HEK293 (cell line): ENCODE measurements at regions not wholly inside any gene's neighbourhood (a gene's known extent, or its start where the extent isn't known, plus 50 kb on each side); places are given as distances from the start of the nearest gene placed in this dataset.

Experiments used
- CTCF ChIA-PET: fragments of 350-600 bp; formaldehyde crosslinking; extraction: SDS; loops from one replicate; lab custom pipeline; 2021; ENCODE audit warnings: antibody characterized with exemption; lab: Yijun Ruan, JAX
- POLR2A ChIA-PET: fragments of 300-600 bp; formaldehyde crosslinking; extraction: SDS; loops from one replicate; lab custom pipeline; 2020; ENCODE audit warnings: antibody characterized with exemption, inconsistent platforms; lab: Yijun Ruan, JAX
- H3K27ac ChIP-seq: fragments of 200-500 bp; sonication (Bioruptor generic); 2 replicates; pipeline ENCODE4 v1.5.1; 2014; ENCODE audit warnings: low read depth, low read length, control low read depth, inconsistent platforms; ENCODE audit errors: extremely low read depth
- H3K36me3 ChIP-seq, 2 experiments: fragments of 200-500 bp in 1 of 2; sonication (Bioruptor generic) in 1 of 2; 1 replicate in 1 of 2; 2 replicates in 1 of 2; pipeline ENCODE4 v1.5.1; 2014 to 2017; ENCODE audit warnings: inconsistent platforms in 2 of 2, low read length in 2 of 2; ENCODE audit not compliant: control insufficient read depth in 2 of 2, insufficient read depth in 1 of 2
- H3K4me1 ChIP-seq: fragments of 200-500 bp; sonication (Bioruptor generic); 2 replicates; pipeline ENCODE4 v1.5.1; 2014; ENCODE audit warnings: mild to moderate bottlenecking, low read length, inconsistent platforms; ENCODE audit not compliant: control insufficient read depth, insufficient read depth
- H3K4me3 ChIP-seq: 2 replicates; pipeline ENCODE4 v1.5.1; 2011; ENCODE audit warnings: low read depth, mild to moderate bottlenecking, control low read depth, low read length, moderate library complexity
- H3K9me3 ChIP-seq: fragments of 200-500 bp; sonication (Bioruptor generic); 2 replicates; pipeline ENCODE4 v1.5.1; 2014; ENCODE audit warnings: low read depth, low read length, inconsistent platforms; ENCODE audit not compliant: control insufficient read depth, insufficient read depth
- BCL11A ChIP-seq: fragments of 450-650 bp; formaldehyde crosslinking; IDR thresholded peaks from 2 replicates; pipeline ENCODE4 v1.5.1; 2016; ENCODE audit warnings: low read depth, missing biosample characterization, missing genetic modification characterization
- KLF10 ChIP-seq: fragments of 450-650 bp; IDR thresholded peaks from 2 replicates; pipeline ENCODE4 v1.5.1; 2018; ENCODE audit warnings: missing biosample characterization, mild to moderate bottlenecking, missing genetic modification characterization
- KLF16 ChIP-seq: fragments of 450-650 bp; formaldehyde crosslinking; IDR thresholded peaks from 2 replicates; pipeline ENCODE4 v1.5.1; 2017; ENCODE audit warnings: missing biosample characterization, missing genetic modification characterization
- KLF17 ChIP-seq: fragments of 450-650 bp; formaldehyde crosslinking; IDR thresholded peaks from 2 replicates; pipeline ENCODE4 v1.5.1; 2016; ENCODE audit warnings: missing biosample characterization, missing genetic modification characterization
- KLF9 ChIP-seq: fragments of 450-650 bp; formaldehyde crosslinking; IDR thresholded peaks from 2 replicates; pipeline ENCODE4 v1.5.1; 2016; ENCODE audit warnings: missing biosample characterization, missing genetic modification characterization, low read depth
- OVOL3 ChIP-seq: fragments of 450-650 bp; formaldehyde crosslinking; IDR thresholded peaks from 2 replicates; pipeline ENCODE4 v1.5.1; 2016; ENCODE audit warnings: missing biosample characterization, missing genetic modification characterization
- PATZ1 ChIP-seq: fragments of 450-650 bp; formaldehyde crosslinking; IDR thresholded peaks from 2 replicates; pipeline ENCODE4 v1.5.1; 2016; ENCODE audit warnings: missing biosample characterization, missing genetic modification characterization
- REPIN1 ChIP-seq: fragments of 450-650 bp; formaldehyde crosslinking; IDR thresholded peaks from 2 replicates; pipeline ENCODE4 v1.5.1; 2017; ENCODE audit warnings: missing biosample characterization, missing genetic modification characterization, low read depth
- SETDB1 ChIP-seq: IDR thresholded peaks from one replicate; pipeline ENCODE4 v1.6.1; 2017; ENCODE audit warnings: mild to moderate bottlenecking, low read length, moderate library complexity, mixed read lengths; ENCODE audit not compliant: insufficient read length
- SP3 ChIP-seq: fragments of 450-650 bp; formaldehyde crosslinking; IDR thresholded peaks from 2 replicates; pipeline ENCODE4 v1.5.1; 2016; ENCODE audit warnings: missing biosample characterization, missing genetic modification characterization
- ZBTB17 ChIP-seq: fragments of 450-650 bp; formaldehyde crosslinking; IDR thresholded peaks from 2 replicates; pipeline ENCODE4 v1.5.1; 2016; ENCODE audit warnings: missing biosample characterization, missing genetic modification characterization
- ZFHX2 ChIP-seq: fragments of 450-650 bp; formaldehyde crosslinking; conservative IDR thresholded peaks from 2 replicates; pipeline ENCODE4 v1.5.1; 2016; ENCODE audit warnings: missing biosample characterization, missing genetic modification characterization
- ZFP3 ChIP-seq: fragments of 450-650 bp; formaldehyde crosslinking; IDR thresholded peaks from 2 replicates; pipeline ENCODE4 v1.5.1; 2016; ENCODE audit warnings: low read depth, missing biosample characterization, missing genetic modification characterization
- ZFP37 ChIP-seq: fragments of 450-650 bp; formaldehyde crosslinking; IDR thresholded peaks from 2 replicates; pipeline ENCODE4 v1.5.1; 2016; ENCODE audit warnings: missing biosample characterization, missing genetic modification characterization
- ZFP69B ChIP-seq: fragments of 450-650 bp; formaldehyde crosslinking; IDR thresholded peaks from 2 replicates; pipeline ENCODE4 v1.5.1; 2016; ENCODE audit warnings: missing biosample characterization, missing genetic modification characterization
- ZNF10 ChIP-seq: fragments of 450-650 bp; formaldehyde crosslinking; IDR thresholded peaks from 2 replicates; pipeline ENCODE4 v1.5.1; 2017; ENCODE audit warnings: missing biosample characterization, missing genetic modification characterization
- ZNF114 ChIP-seq: fragments of 450-650 bp; formaldehyde crosslinking; IDR thresholded peaks from 2 replicates; pipeline ENCODE4 v1.5.0; 2017; ENCODE audit warnings: missing biosample characterization, missing genetic modification characterization
- ZNF138 ChIP-seq: fragments of 450-650 bp; formaldehyde crosslinking; IDR thresholded peaks from 2 replicates; pipeline ENCODE4 v1.5.1; 2016; ENCODE audit warnings: missing biosample characterization, missing genetic modification characterization, borderline replicate concordance
- ZNF146 ChIP-seq: fragments of 450-650 bp; formaldehyde crosslinking; IDR thresholded peaks from 2 replicates; pipeline ENCODE4 v1.5.1; 2016; ENCODE audit warnings: missing biosample characterization, missing genetic modification characterization
- ZNF274 ChIP-seq, 2 experiments: fragments of 200-500 bp in 1 of 2; fragments of 450-650 bp in 1 of 2; sonication (Bioruptor generic) in 1 of 2; formaldehyde crosslinking in 1 of 2; IDR thresholded peaks; 2 replicates each; pipeline versions ENCODE4 v1.5.1 to v1.6.1; 2014 to 2016; ENCODE audit warnings: borderline replicate concordance in 1 of 2, inconsistent platforms in 1 of 2, low read length in 1 of 2, missing biosample characterization in 1 of 2, missing genetic modification characterization in 1 of 2
- ZNF37A ChIP-seq: fragments of 450-650 bp; IDR thresholded peaks from 2 replicates; pipeline ENCODE4 v1.5.1; 2018; ENCODE audit warnings: missing biosample characterization, missing genetic modification characterization
- ZNF398 ChIP-seq: fragments of 450-650 bp; formaldehyde crosslinking; IDR thresholded peaks from 2 replicates; pipeline ENCODE4 v1.5.1; 2017; ENCODE audit warnings: missing biosample characterization, missing genetic modification characterization
- ZNF449 ChIP-seq: fragments of 450-650 bp; formaldehyde crosslinking; IDR thresholded peaks from 2 replicates; pipeline ENCODE4 v1.5.1; 2017; ENCODE audit warnings: missing biosample characterization, mild to moderate bottlenecking, missing genetic modification characterization, moderate library complexity
- ZNF513 ChIP-seq: fragments of 450-650 bp; IDR thresholded peaks from 2 replicates; pipeline ENCODE4 v1.5.1; 2018; ENCODE audit warnings: missing biosample characterization, missing genetic modification characterization
- ZNF561 ChIP-seq: fragments of 450-650 bp; IDR thresholded peaks from 2 replicates; pipeline ENCODE4 v1.5.1; 2018; ENCODE audit warnings: missing biosample characterization, missing genetic modification characterization, borderline replicate concordance
- ZNF571 ChIP-seq: fragments of 450-650 bp; formaldehyde crosslinking; IDR thresholded peaks from 2 replicates; pipeline ENCODE4 v1.5.0; 2017; ENCODE audit warnings: missing biosample characterization, missing genetic modification characterization
- ZNF768 ChIP-seq: fragments of 450-650 bp; formaldehyde crosslinking; IDR thresholded peaks from 2 replicates; pipeline ENCODE4 v1.5.1; 2018; ENCODE audit warnings: missing biosample characterization, mild to moderate bottlenecking, missing genetic modification characterization

- Histone ChIP-seq H3K27ac (no peak overlapping the region), H3K9me3 (no peaks in the 10 kb centered on the region), H3K36me3 (no peaks in the 10 kb centered on the region), H3K4me3 (no peak overlapping the region), H3K4me1 (no peaks in the 10 kb centered on the region)
- CTCF ChIA-PET = no interaction called here
- POLR2A ChIA-PET = no interaction called here
- TF ChIP-seq ZFHX2 (no peak), ZFP37 (no peak), KLF10 (tag by site-specific recombination) (no peak), ZNF398 (tag by site-specific recombination) (no peak), ZNF571 (no peak), ZNF768 (no peak), BCL11A (tag by site-specific recombination) (no peak), ZNF146 (no peak), ZNF114 (tag by site-specific recombination) (no peak), ZBTB17 (tag by site-specific recombination) (no peak), ZNF138 (tag by site-specific recombination) (no peak), OVOL3 (tag by site-specific recombination) (no peak), ZNF561 (no peak), ZFP69B (tag by site-specific recombination) (no peak), ZNF449 (tag by site-specific recombination) (no peak), SETDB1 (no peak), PATZ1 (tag by site-specific recombination) (no peak)
Observed at GRCh38 chr2:200040831-200041230, 85.4 kb downstream of the MAIP1 start.

GRCh38 chr2:200041639-200042038 lies 86.3 kb downstream of the MAIP1 start:
- no peak overlapping the region for H3K4me3 ChIP-seq
- H3K36me3 ChIP-seq = no peaks in the 10 kb centered on the region
- no peak overlapping the region for H3K27ac ChIP-seq
- no peaks in the 10 kb centered on the region for H3K4me1 ChIP-seq
- ChIA-PET POLR2A (interaction anchor here (0.7 kb wide), 1 partner anchor 429 kb away, joined by 5 read pairs; no protein-coding TSS in a partner anchor), CTCF (interaction anchor here (0.7 kb wide), 1 partner anchor 12 kb away, joined by 4 read pairs; no protein-coding TSS in a partner anchor)
- H3K9me3 ChIP-seq = no peaks in the 10 kb centered on the region
- TF ChIP-seq KLF9 (tag by site-specific recombination) = no peak
- TF ChIP-seq SP3 (tag by site-specific recombination) = no peak
- no peak for TF ChIP-seq ZNF513 (tag by site-specific recombination)
- no peak for TF ChIP-seq ZNF274 (IDR thresholded peaks at IDR 0.05; ENCODE audit: low read length)
- TF ChIP-seq ZNF274 (tag by site-specific recombination; IDR thresholded peaks at IDR 0.05; ENCODE audit: borderline replicate concordance) = no peak
- TF ChIP-seq ZNF10 = no peak
- TF ChIP-seq REPIN1 (tag by site-specific recombination) = no peak
- TF ChIP-seq ZNF449 (tag by site-specific recombination) = no peak
- no peak for TF ChIP-seq ZFP3
- TF ChIP-seq KLF10 (tag by site-specific recombination) = no peak
- TF ChIP-seq ZNF138 (tag by site-specific recombination) = no peak
- TF ChIP-seq KLF17 = no peak
- TF ChIP-seq KLF16 (tag by site-specific recombination) = no peak
- TF ChIP-seq ZNF37A (tag by site-specific recombination) = no peak
